ENCODE measurements at regions not wholly inside any gene's neighbourhood (a gene's known extent, or its start where the extent isn't known, plus 50 kb on each side); places are given as distances from the start of the nearest gene placed in this dataset.

DNA sequence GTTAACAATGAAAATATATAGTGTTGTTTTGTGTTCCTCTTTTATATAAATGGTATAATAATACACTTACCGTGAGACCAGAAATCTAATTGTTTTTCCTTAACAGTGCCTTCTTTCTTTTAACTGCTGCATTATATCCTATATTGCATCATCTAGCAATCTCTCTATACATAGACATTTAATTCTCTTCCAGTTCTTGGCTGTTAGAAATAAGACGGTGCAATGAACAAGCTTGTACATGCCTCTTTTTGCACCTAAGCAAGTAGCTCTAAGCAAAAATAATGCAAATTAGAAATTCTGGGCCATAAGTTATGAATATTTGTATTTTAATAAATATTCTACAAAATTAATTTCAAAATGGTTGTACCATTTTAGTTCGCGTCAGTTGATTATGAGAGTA lies 55.9 kb upstream of the AHR start:
- TF ChIP-seq, protein P1, sequence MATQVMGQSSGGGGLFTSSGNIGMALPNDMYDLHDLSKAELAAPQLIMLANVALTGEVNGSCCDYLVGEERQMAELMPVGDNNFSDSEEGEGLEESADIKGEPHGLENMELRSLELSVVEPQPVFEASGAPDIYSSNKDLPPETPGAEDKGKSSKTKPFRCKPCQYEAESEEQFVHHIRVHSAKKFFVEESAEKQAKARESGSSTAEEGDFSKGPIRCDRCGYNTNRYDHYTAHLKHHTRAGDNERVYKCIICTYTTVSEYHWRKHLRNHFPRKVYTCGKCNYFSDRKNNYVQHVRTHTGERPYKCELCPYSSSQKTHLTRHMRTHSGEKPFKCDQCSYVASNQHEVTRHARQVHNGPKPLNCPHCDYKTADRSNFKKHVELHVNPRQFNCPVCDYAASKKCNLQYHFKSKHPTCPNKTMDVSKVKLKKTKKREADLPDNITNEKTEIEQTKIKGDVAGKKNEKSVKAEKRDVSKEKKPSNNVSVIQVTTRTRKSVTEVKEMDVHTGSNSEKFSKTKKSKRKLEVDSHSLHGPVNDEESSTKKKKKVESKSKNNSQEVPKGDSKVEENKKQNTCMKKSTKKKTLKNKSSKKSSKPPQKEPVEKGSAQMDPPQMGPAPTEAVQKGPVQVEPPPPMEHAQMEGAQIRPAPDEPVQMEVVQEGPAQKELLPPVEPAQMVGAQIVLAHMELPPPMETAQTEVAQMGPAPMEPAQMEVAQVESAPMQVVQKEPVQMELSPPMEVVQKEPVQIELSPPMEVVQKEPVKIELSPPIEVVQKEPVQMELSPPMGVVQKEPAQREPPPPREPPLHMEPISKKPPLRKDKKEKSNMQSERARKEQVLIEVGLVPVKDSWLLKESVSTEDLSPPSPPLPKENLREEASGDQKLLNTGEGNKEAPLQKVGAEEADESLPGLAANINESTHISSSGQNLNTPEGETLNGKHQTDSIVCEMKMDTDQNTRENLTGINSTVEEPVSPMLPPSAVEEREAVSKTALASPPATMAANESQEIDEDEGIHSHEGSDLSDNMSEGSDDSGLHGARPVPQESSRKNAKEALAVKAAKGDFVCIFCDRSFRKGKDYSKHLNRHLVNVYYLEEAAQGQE (IDR thresholded peaks at IDR 0.05; ENCODE audit: borderline replicate concordance in 1 of 2, low read depth in 1 of 2, low read length in 2 of 2) = no peak
- TF ChIP-seq POLR2AphosphoS5 (IDR thresholded peaks at IDR 0.05; ENCODE audit: low read depth, low read length) (no peak), SMAD1 (CRISPR knock-in tag; IDR thresholded peaks at IDR 0.05; ENCODE audit: borderline replicate concordance, low read depth) (no peak), SIN3A (IDR thresholded peaks at IDR 0.05; ENCODE audit: borderline replicate concordance, low read depth, low read length) (no peak), MEIS2 (CRISPR knock-in tag; IDR thresholded peaks at IDR 0.05) (no peak), ZFX (CRISPR knock-in tag; IDR thresholded peaks at IDR 0.05; ENCODE audit: low read depth) (no peak), EHMT2 (IDR thresholded peaks at IDR 0.05; ENCODE audit: borderline replicate concordance, low read depth, low read length) (no peak)
- TF ChIP-seq, protein P2, sequence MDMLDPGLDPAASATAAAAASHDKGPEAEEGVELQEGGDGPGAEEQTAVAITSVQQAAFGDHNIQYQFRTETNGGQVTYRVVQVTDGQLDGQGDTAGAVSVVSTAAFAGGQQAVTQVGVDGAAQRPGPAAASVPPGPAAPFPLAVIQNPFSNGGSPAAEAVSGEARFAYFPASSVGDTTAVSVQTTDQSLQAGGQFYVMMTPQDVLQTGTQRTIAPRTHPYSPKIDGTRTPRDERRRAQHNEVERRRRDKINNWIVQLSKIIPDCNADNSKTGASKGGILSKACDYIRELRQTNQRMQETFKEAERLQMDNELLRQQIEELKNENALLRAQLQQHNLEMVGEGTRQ (IDR thresholded peaks at IDR 0.05; ENCODE audit: low read depth, low read length) = no peak
- TF ChIP-seq, protein P2 (CRISPR knock-in tag; IDR thresholded peaks at IDR 0.05; ENCODE audit: borderline replicate concordance) = no peak
- TF ChIP-seq, protein P3, sequence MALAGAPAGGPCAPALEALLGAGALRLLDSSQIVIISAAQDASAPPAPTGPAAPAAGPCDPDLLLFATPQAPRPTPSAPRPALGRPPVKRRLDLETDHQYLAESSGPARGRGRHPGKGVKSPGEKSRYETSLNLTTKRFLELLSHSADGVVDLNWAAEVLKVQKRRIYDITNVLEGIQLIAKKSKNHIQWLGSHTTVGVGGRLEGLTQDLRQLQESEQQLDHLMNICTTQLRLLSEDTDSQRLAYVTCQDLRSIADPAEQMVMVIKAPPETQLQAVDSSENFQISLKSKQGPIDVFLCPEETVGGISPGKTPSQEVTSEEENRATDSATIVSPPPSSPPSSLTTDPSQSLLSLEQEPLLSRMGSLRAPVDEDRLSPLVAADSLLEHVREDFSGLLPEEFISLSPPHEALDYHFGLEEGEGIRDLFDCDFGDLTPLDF (CRISPR knock-in tag; IDR thresholded peaks at IDR 0.05) = no peak

Data from HepG2 (cell line).